ENCODE measurements at regions not wholly inside any gene's neighbourhood (a gene's known extent, or its start where the extent isn't known, plus 50 kb on each side); places are given as distances from the start of the nearest gene placed in this dataset.

- H3K4me1 Mint-ChIP-seq = peaks cover 5% of the 10 kb centered on the region; the same call in 2 of the 3 replicates
- Histone ChIP-seq H3F3A (replicated peaks; ENCODE audit: low read depth) (no peaks in the 10 kb centered on the region), H3K36me3 (ENCODE audit: insufficient read depth) (no peaks in the 10 kb centered on the region), H3K27me3 (ENCODE audit: insufficient read depth) (no peaks in the 10 kb centered on the region), H3K9me2 (ENCODE audit: insufficient read depth) (no peaks in the 10 kb centered on the region), H4K20me1 (replicated peaks; ENCODE audit: insufficient read depth) (no peaks in the 10 kb centered on the region), H3K4me2 (no peak overlapping the region), H2AFZ (no peak overlapping the region), H3K79me2 (replicated peaks; ENCODE audit: insufficient read depth) (no peaks in the 10 kb centered on the region), H3K4me1 (ENCODE audit: insufficient read depth) (peaks cover 5% of the 10 kb centered on the region; the same call in 1 of the 2 replicates), H3K27ac (ENCODE audit: low read depth) (no peak overlapping the region), H3K4me3 (no peak overlapping the region)
- H3K4me3 Mint-ChIP-seq = no peak overlapping the region
- H3K9me3 Mint-ChIP-seq = peaks cover 14% of the 10 kb centered on the region
- DNase-seq (ENCODE audit: low spot score) (no peak), ATAC-seq (no peak)
- no peaks in the 10 kb centered on the region for H3K27me3 Mint-ChIP-seq (ENCODE audit: insufficient read depth, low read depth, poor library complexity)
- H3K27ac Mint-ChIP-seq = no peak overlapping the region
- peaks cover 6% of the 10 kb centered on the region; the same call in 2 of the 3 replicates for H3K36me3 Mint-ChIP-seq (ENCODE audit: low read depth)
- TF ChIP-seq JUNB (IDR thresholded peaks at IDR 0.05; ENCODE audit: unreplicated experiment) = no peak
- TF ChIP-seq, protein P1, sequence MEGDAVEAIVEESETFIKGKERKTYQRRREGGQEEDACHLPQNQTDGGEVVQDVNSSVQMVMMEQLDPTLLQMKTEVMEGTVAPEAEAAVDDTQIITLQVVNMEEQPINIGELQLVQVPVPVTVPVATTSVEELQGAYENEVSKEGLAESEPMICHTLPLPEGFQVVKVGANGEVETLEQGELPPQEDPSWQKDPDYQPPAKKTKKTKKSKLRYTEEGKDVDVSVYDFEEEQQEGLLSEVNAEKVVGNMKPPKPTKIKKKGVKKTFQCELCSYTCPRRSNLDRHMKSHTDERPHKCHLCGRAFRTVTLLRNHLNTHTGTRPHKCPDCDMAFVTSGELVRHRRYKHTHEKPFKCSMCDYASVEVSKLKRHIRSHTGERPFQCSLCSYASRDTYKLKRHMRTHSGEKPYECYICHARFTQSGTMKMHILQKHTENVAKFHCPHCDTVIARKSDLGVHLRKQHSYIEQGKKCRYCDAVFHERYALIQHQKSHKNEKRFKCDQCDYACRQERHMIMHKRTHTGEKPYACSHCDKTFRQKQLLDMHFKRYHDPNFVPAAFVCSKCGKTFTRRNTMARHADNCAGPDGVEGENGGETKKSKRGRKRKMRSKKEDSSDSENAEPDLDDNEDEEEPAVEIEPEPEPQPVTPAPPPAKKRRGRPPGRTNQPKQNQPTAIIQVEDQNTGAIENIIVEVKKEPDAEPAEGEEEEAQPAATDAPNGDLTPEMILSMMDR (conservative IDR thresholded peaks at IDR 0.05; ENCODE audit: low read depth in 2 of 2) = no peak
- TF ChIP-seq ZNF114 (CRISPR knock-in tag; IDR thresholded peaks at IDR 0.05) = no peak
- no peak for TF ChIP-seq ETS1 (IDR thresholded peaks at IDR 0.05)
- no peak for TF ChIP-seq EZH2phosphoT487 (IDR thresholded peaks at IDR 0.05; ENCODE audit: unreplicated experiment)
- TF ChIP-seq EZH2 (IDR thresholded peaks at IDR 0.05; ENCODE audit: low read depth, unreplicated experiment) = no peak
- TF ChIP-seq REST (IDR thresholded peaks at IDR 0.05; ENCODE audit: unreplicated experiment) = no peak
- TF ChIP-seq ZNF331 (CRISPR knock-in tag; IDR thresholded peaks at IDR 0.05; ENCODE audit: low read depth) = no peak
- TF ChIP-seq POLR2AphosphoS5 (IDR thresholded peaks at IDR 0.05; ENCODE audit: low read depth) = no peak
- TF ChIP-seq CREB1 (CRISPR knock-in tag; IDR thresholded peaks at IDR 0.05; ENCODE audit: low read depth) = no peak
Observed at GRCh38 chr4:63583561-63583960, 825.7 kb downstream of the TECRL start.
